ENCODE measurements at regions not wholly inside any gene's neighbourhood (a gene's known extent, or its start where the extent isn't known, plus 50 kb on each side); places are given as distances from the start of the nearest gene placed in this dataset.

- Mint-ChIP-seq H3K27ac (no peak overlapping the region), H3K36me3 (ENCODE audit: insufficient read depth) (peaks cover 2% of the 10 kb centered on the region), H3K9me3 (peaks cover 6 to 18% of the 10 kb centered on the region in 2 donors), H3K4me1 (ENCODE audit: low read depth in 2 of 2) (no peaks in the 10 kb centered on the region), H3K4me3 (no peak overlapping the region), H3K27me3 (no peaks in the 10 kb centered on the region)
- DNase-seq (no peak), ATAC-seq (replicated peaks) (no peak)
Observed at GRCh38 chr3:82033186-82033585, 271.7 kb upstream of the GBE1 start.

- ATAC-seq (replicated peaks) (no peak), DNase-seq (no peak)
- H3K4me1 Mint-ChIP-seq (ENCODE audit: low read depth in 2 of 2), result no peaks in the 10 kb centered on the region
- H3K27me3 Mint-ChIP-seq, result no peaks in the 10 kb centered on the region
- H3K27ac Mint-ChIP-seq, result no peak overlapping the region
- no peak overlapping the region for H3K4me3 Mint-ChIP-seq
- H3K9me3 Mint-ChIP-seq, result peaks cover 8 to 11% of the 10 kb centered on the region in 2 donors
- peaks cover 2% of the 10 kb centered on the region for H3K36me3 Mint-ChIP-seq (ENCODE audit: insufficient read depth)
Observed at GRCh38 chr3:82031596-82031995, 270.2 kb upstream of the GBE1 start.

GRCh38 chr3:82030916-82031315 lies 269.5 kb upstream of the GBE1 start:
- H3K27me3 Mint-ChIP-seq, result no peaks in the 10 kb centered on the region
- peaks cover 2% of the 10 kb centered on the region for H3K36me3 Mint-ChIP-seq (ENCODE audit: insufficient read depth)
- H3K9me3 Mint-ChIP-seq, result peaks cover 9 to 14% of the 10 kb centered on the region in 2 donors
- no peak for DNase-seq
- H3K27ac Mint-ChIP-seq, result no peak overlapping the region
- no peak for ATAC-seq (replicated peaks)
- no peak overlapping the region for H3K4me3 Mint-ChIP-seq
- H3K4me1 Mint-ChIP-seq (ENCODE audit: low read depth in 2 of 2), result no peaks in the 10 kb centered on the region

- no peaks in the 10 kb centered on the region for H3K27me3 Mint-ChIP-seq
- H3K36me3 Mint-ChIP-seq (ENCODE audit: insufficient read depth), result no peaks in the 10 kb centered on the region
- H3K9me3 Mint-ChIP-seq, result peaks cover 6 to 7% of the 10 kb centered on the region in 2 donors
- DNase-seq, result no peak
- no peak for ATAC-seq (replicated peaks)
- no peak overlapping the region for H3K4me3 Mint-ChIP-seq
- no peak overlapping the region for H3K27ac Mint-ChIP-seq
- H3K4me1 Mint-ChIP-seq (ENCODE audit: low read depth in 2 of 2), result no peaks in the 10 kb centered on the region
Observed at GRCh38 chr3:82022836-82023235, 261.4 kb upstream of the GBE1 start.

- H3K4me3 Mint-ChIP-seq, result no peak overlapping the region
- no peak overlapping the region for H3K27ac Mint-ChIP-seq
- ATAC-seq (replicated peaks) (no peak), DNase-seq (no peak)
- H3K27me3 Mint-ChIP-seq, result no peaks in the 10 kb centered on the region
- H3K36me3 Mint-ChIP-seq (ENCODE audit: insufficient read depth), result no peaks in the 10 kb centered on the region
- H3K9me3 Mint-ChIP-seq, result peaks cover 0 to 7% of the 10 kb centered on the region in 2 donors
- no peaks in the 10 kb centered on the region for H3K4me1 Mint-ChIP-seq (ENCODE audit: low read depth in 2 of 2)
Observed at GRCh38 chr3:82020282-82020681, 258.8 kb upstream of the GBE1 start.

- Mint-ChIP-seq H3K9me3 (peaks cover 0 to 8% of the 10 kb centered on the region in 2 donors), H3K27me3 (no peaks in the 10 kb centered on the region), H3K27ac (no peak overlapping the region), H3K4me1 (ENCODE audit: low read depth in 2 of 2) (no peaks in the 10 kb centered on the region), H3K36me3 (ENCODE audit: insufficient read depth) (no peaks in the 10 kb centered on the region), H3K4me3 (no peak overlapping the region)
- no peak for DNase-seq
- no peak for ATAC-seq (replicated peaks)
Observed at GRCh38 chr3:82015241-82015640, 253.8 kb upstream of the GBE1 start.

- no peaks in the 10 kb centered on the region for H3K4me1 Mint-ChIP-seq (ENCODE audit: low read depth in 2 of 2)
- ATAC-seq (replicated peaks), result no peak
- H3K9me3 Mint-ChIP-seq, result peaks cover 10 to 11% of the 10 kb centered on the region in 2 donors
- H3K36me3 Mint-ChIP-seq (ENCODE audit: insufficient read depth), result no peaks in the 10 kb centered on the region
- no peak overlapping the region for H3K4me3 Mint-ChIP-seq
- no peaks in the 10 kb centered on the region for H3K27me3 Mint-ChIP-seq
- no peak overlapping the region for H3K27ac Mint-ChIP-seq
- no peak for DNase-seq
Observed at GRCh38 chr3:82012775-82013174, 251.3 kb upstream of the GBE1 start.

GRCh38 chr3:82011336-82011735 lies 249.9 kb upstream of the GBE1 start:
- DNase-seq (no peak), ATAC-seq (replicated peaks) (no peak)
- Mint-ChIP-seq H3K9me3 (peaks cover 10 to 11% of the 10 kb centered on the region in 2 donors), H3K4me3 (no peak overlapping the region), H3K36me3 (ENCODE audit: insufficient read depth) (no peaks in the 10 kb centered on the region), H3K4me1 (ENCODE audit: low read depth in 2 of 2) (no peaks in the 10 kb centered on the region), H3K27me3 (no peaks in the 10 kb centered on the region), H3K27ac (no peak overlapping the region)

- DNase-seq, result no peak
- no peak overlapping the region for H3K27ac Mint-ChIP-seq
- H3K4me1 Mint-ChIP-seq (ENCODE audit: low read depth in 2 of 2), result no peaks in the 10 kb centered on the region
- no peak overlapping the region for H3K4me3 Mint-ChIP-seq
- H3K27me3 Mint-ChIP-seq, result no peaks in the 10 kb centered on the region
- H3K36me3 Mint-ChIP-seq (ENCODE audit: insufficient read depth), result no peaks in the 10 kb centered on the region
- ATAC-seq (replicated peaks), result no peak
- peaks cover 8 to 10% of the 10 kb centered on the region in 2 donors for H3K9me3 Mint-ChIP-seq
Observed at GRCh38 chr3:82005266-82005665, 243.8 kb upstream of the GBE1 start.

GRCh38 chr3:82004266-82004665 lies 242.8 kb upstream of the GBE1 start:
- H3K27me3 Mint-ChIP-seq, result no peaks in the 10 kb centered on the region
- DNase-seq (no peak), ATAC-seq (replicated peaks) (no peak)
- no peak overlapping the region for H3K4me3 Mint-ChIP-seq
- H3K27ac Mint-ChIP-seq, result no peak overlapping the region
- no peaks in the 10 kb centered on the region for H3K36me3 Mint-ChIP-seq (ENCODE audit: insufficient read depth)
- peaks cover 8 to 10% of the 10 kb centered on the region in 2 donors for H3K9me3 Mint-ChIP-seq
- no peaks in the 10 kb centered on the region for H3K4me1 Mint-ChIP-seq (ENCODE audit: low read depth in 2 of 2)

- no peaks in the 10 kb centered on the region for H3K36me3 Mint-ChIP-seq (ENCODE audit: insufficient read depth)
- H3K9me3 Mint-ChIP-seq, result peaks cover under 1 to 4% of the 10 kb centered on the region in 2 donors
- ATAC-seq (replicated peaks) (no peak), DNase-seq (no peak)
- H3K27me3 Mint-ChIP-seq, result no peaks in the 10 kb centered on the region
- H3K4me1 Mint-ChIP-seq (ENCODE audit: low read depth in 2 of 2), result no peaks in the 10 kb centered on the region
- H3K27ac Mint-ChIP-seq, result no peak overlapping the region
- no peak overlapping the region for H3K4me3 Mint-ChIP-seq
Observed at GRCh38 chr3:82002986-82003642, 241.7 kb upstream of the GBE1 start.

- H3K4me1 Mint-ChIP-seq (ENCODE audit: low read depth in 2 of 2), result no peaks in the 10 kb centered on the region
- peaks cover 0 to 4% of the 10 kb centered on the region in 2 donors for H3K9me3 Mint-ChIP-seq
- H3K4me3 Mint-ChIP-seq, result no peak overlapping the region
- no peak overlapping the region for H3K27ac Mint-ChIP-seq
- H3K27me3 Mint-ChIP-seq, result no peaks in the 10 kb centered on the region
- no peak for ATAC-seq (replicated peaks)
- DNase-seq, result no peak
- no peaks in the 10 kb centered on the region for H3K36me3 Mint-ChIP-seq (ENCODE audit: insufficient read depth)
Observed at GRCh38 chr3:82002491-82002890, 241.0 kb upstream of the GBE1 start.

GRCh38 chr3:82001276-82001923 lies 240.0 kb upstream of the GBE1 start:
- H3K9me3 Mint-ChIP-seq, result peaks cover 5 to 9% of the 10 kb centered on the region in 2 donors
- ATAC-seq (replicated peaks), result no peak
- no peaks in the 10 kb centered on the region for H3K27me3 Mint-ChIP-seq
- no peaks in the 10 kb centered on the region for H3K36me3 Mint-ChIP-seq (ENCODE audit: insufficient read depth)
- no peak overlapping the region for H3K4me3 Mint-ChIP-seq
- H3K27ac Mint-ChIP-seq, result no peak overlapping the region
- H3K4me1 Mint-ChIP-seq (ENCODE audit: low read depth in 2 of 2), result no peaks in the 10 kb centered on the region
- no peak for DNase-seq

- H3K4me1 Mint-ChIP-seq (ENCODE audit: low read depth in 2 of 2), result no peaks in the 10 kb centered on the region
- DNase-seq, result no peak
- ATAC-seq (replicated peaks), result no peak
- no peak overlapping the region for H3K27ac Mint-ChIP-seq
- no peak overlapping the region for H3K4me3 Mint-ChIP-seq
- H3K36me3 Mint-ChIP-seq (ENCODE audit: insufficient read depth), result no peaks in the 10 kb centered on the region
- H3K9me3 Mint-ChIP-seq, result peaks cover 11 to 15% of the 10 kb centered on the region in 2 donors
- no peaks in the 10 kb centered on the region for H3K27me3 Mint-ChIP-seq
Observed at GRCh38 chr3:82000773-82001172, 239.3 kb upstream of the GBE1 start.

Measured in effector memory CD8-positive, alpha-beta T cell (primary cell).